Panc1 (cell line): ENCODE measurements at regions not wholly inside any gene's neighbourhood (a gene's known extent, or its start where the extent isn't known, plus 50 kb on each side); places are given as distances from the start of the nearest gene placed in this dataset.

ENCODE experiments used
- ATAC-seq: fragments of 200-7000 bp; cut with Tn5 transposase; 2 replicates; pipeline ENCODE4 v1.9.1; 2020; ENCODE audit warnings: mild to moderate bottlenecking, moderate library complexity
- BruUV-seq: library from RNA; stranded (reverse); fragments of 400-500 nt; replicated peaks from 2 replicates; lab custom pipeline; 2021; lab: Mats Ljungman, UMichigan
- CTCF ChIA-PET: fragments of 300-600 bp; sonication (Branson Sonifier 250); formaldehyde crosslinking; loops from one replicate; lab custom pipeline; 2022; ENCODE audit warnings: antibody characterized with exemption; lab: Charles Lee
- POLR2A ChIA-PET: fragments of 300-600 bp; sonication (Branson Sonifier 250); formaldehyde crosslinking; loops from one replicate; lab custom pipeline; 2022; ENCODE audit warnings: antibody characterized with exemption; lab: Charles Lee
- DNase-seq: peaks from one replicate; pipeline ENCODE4 v3.0.0-alpha.2; 2010; ENCODE audit warnings: low read depth, low spot score
- H3K27ac ChIP-seq: 2 replicates; pipeline ENCODE4 v1.5.1; 2011; ENCODE audit warnings: mild to moderate bottlenecking, low read length, inconsistent platforms
- H3K27me3 ChIP-seq: fragments of 200-500 bp; sonication (Bioruptor generic); 2 replicates; pipeline ENCODE4 v1.6.0; 2014; ENCODE audit warnings: low read length, inconsistent platforms; ENCODE audit not compliant: control insufficient read depth, insufficient read depth
- H3K36me3 ChIP-seq: fragments of 200-500 bp; sonication (Bioruptor generic); 2 replicates; pipeline ENCODE4 v1.5.1; 2014; ENCODE audit warnings: inconsistent platforms, mild to moderate bottlenecking, low read length, moderate library complexity; ENCODE audit not compliant: control insufficient read depth, insufficient read depth
- H3K4me1 ChIP-seq: 2 replicates; pipeline ENCODE4 v1.5.1; 2011; ENCODE audit warnings: inconsistent platforms, mild to moderate bottlenecking, low read length, moderate library complexity; ENCODE audit not compliant: control insufficient read depth, insufficient read depth
- H3K4me3 ChIP-seq, 2 experiments: 2 replicates each; pipeline ENCODE4 v1.5.1; 2011 to 2012; ENCODE audit warnings: low read depth in 2 of 2, low read length in 2 of 2, mild to moderate bottlenecking in 2 of 2, inconsistent platforms in 1 of 2, moderate library complexity in 1 of 2
- H3K9me3 ChIP-seq: fragments of 200-500 bp; sonication (Bioruptor generic); 2 replicates; pipeline ENCODE4 v1.5.1; 2014; ENCODE audit warnings: low read depth, mild to moderate bottlenecking, inconsistent platforms, low read length, moderate library complexity; ENCODE audit not compliant: control insufficient read depth, insufficient read depth
- POLR2AphosphoS5 ChIP-seq: IDR thresholded peaks from 2 replicates; pipeline ENCODE4 v1.6.1; 2012; ENCODE audit warnings: mild to moderate bottlenecking, low read depth, low read length, moderate library complexity
- SIN3A ChIP-seq: IDR thresholded peaks from 2 replicates; pipeline ENCODE4 v1.6.1; 2012; ENCODE audit warnings: low read depth, mild to moderate bottlenecking, low read length, moderate library complexity, borderline replicate concordance; ENCODE audit not compliant: insufficient read depth
- TCF7L2 ChIP-seq: IDR thresholded peaks from 2 replicates; pipeline ENCODE4 v1.6.1; 2011; ENCODE audit warnings: mild to moderate bottlenecking, low read depth, low read length, inconsistent platforms
- in situ Hi-C: cut with HindIII; loops from 2 replicates; pipeline ENCODE4 v1.10.0; 2016; ENCODE audit warnings: low sequenced_read_pairs, low pct_unique_long_range_greater_than_20kb
- intact Hi-C: fragments of 100-400 bp; cut with micrococcal nuclease; formaldehyde crosslinking; loops from one replicate; pipeline ENCODE4 v1.10.0; 2022; ENCODE audit not compliant: unreplicated experiment
- TF ChIP-seq, protein P1 (sequence below): fragments of 450-650 bp; IDR thresholded peaks from 2 replicates; pipeline ENCODE4 v1.5.1; 2017; ENCODE audit warnings: mild to moderate bottlenecking
- TF ChIP-seq, protein P2 (sequence below), 2 experiments: IDR thresholded peaks; 2 replicates each; pipeline ENCODE4 v1.6.1; 2011 to 2012; ENCODE audit warnings: low read depth in 2 of 2, control low read depth in 1 of 2, low read length in 1 of 2, mild to moderate bottlenecking in 1 of 2, moderate library complexity in 1 of 2; ENCODE audit not compliant: insufficient read depth in 1 of 2

DNA sequence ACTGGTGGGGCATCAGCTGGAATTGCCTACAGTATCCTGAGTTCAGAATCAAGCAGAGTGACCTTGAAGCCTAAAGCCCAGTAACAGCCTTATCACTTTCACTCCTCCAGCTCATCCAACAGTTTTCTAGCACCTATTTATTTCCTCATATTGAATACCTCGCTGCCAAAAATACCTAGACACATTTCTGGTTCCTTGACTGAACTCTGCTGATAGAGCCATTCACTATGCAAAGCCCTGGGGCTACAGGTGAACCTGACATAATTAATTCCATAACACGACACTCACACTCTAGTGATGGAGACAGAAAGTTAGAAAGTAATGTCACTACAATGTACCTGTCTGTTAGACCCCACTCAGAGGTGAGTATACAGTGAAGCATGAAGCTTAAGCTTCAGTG is 149.0 kb upstream of the STX18 start:
- Histone ChIP-seq H3K27ac (no peak overlapping the region), H3K4me3 (no peak overlapping the region), H3K36me3 (no peaks in the 10 kb centered on the region), H3K4me1 (no peaks in the 10 kb centered on the region), H3K27me3 (no peaks in the 10 kb centered on the region), H3K9me3 (no peaks in the 10 kb centered on the region)
- in situ Hi-C loops (no loop called here), intact Hi-C loops (no loop called here)
- ChIA-PET CTCF (no interaction called here), POLR2A (no interaction called here)
- DNase-seq (no peak), ATAC-seq (no peak)
- TF ChIP-seq POLR2AphosphoS5 (no peak), SIN3A (no peak)
- TF ChIP-seq, protein P1, sequence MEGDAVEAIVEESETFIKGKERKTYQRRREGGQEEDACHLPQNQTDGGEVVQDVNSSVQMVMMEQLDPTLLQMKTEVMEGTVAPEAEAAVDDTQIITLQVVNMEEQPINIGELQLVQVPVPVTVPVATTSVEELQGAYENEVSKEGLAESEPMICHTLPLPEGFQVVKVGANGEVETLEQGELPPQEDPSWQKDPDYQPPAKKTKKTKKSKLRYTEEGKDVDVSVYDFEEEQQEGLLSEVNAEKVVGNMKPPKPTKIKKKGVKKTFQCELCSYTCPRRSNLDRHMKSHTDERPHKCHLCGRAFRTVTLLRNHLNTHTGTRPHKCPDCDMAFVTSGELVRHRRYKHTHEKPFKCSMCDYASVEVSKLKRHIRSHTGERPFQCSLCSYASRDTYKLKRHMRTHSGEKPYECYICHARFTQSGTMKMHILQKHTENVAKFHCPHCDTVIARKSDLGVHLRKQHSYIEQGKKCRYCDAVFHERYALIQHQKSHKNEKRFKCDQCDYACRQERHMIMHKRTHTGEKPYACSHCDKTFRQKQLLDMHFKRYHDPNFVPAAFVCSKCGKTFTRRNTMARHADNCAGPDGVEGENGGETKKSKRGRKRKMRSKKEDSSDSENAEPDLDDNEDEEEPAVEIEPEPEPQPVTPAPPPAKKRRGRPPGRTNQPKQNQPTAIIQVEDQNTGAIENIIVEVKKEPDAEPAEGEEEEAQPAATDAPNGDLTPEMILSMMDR: no peak
- TF ChIP-seq, protein P2, sequence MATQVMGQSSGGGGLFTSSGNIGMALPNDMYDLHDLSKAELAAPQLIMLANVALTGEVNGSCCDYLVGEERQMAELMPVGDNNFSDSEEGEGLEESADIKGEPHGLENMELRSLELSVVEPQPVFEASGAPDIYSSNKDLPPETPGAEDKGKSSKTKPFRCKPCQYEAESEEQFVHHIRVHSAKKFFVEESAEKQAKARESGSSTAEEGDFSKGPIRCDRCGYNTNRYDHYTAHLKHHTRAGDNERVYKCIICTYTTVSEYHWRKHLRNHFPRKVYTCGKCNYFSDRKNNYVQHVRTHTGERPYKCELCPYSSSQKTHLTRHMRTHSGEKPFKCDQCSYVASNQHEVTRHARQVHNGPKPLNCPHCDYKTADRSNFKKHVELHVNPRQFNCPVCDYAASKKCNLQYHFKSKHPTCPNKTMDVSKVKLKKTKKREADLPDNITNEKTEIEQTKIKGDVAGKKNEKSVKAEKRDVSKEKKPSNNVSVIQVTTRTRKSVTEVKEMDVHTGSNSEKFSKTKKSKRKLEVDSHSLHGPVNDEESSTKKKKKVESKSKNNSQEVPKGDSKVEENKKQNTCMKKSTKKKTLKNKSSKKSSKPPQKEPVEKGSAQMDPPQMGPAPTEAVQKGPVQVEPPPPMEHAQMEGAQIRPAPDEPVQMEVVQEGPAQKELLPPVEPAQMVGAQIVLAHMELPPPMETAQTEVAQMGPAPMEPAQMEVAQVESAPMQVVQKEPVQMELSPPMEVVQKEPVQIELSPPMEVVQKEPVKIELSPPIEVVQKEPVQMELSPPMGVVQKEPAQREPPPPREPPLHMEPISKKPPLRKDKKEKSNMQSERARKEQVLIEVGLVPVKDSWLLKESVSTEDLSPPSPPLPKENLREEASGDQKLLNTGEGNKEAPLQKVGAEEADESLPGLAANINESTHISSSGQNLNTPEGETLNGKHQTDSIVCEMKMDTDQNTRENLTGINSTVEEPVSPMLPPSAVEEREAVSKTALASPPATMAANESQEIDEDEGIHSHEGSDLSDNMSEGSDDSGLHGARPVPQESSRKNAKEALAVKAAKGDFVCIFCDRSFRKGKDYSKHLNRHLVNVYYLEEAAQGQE (IDR thresholded peaks at IDR 0.05; ENCODE audit: insufficient read depth in 1 of 2, low read depth in 2 of 2, low read length in 1 of 2): no peak
- BruUV-seq: no TSS peak

DNA sequence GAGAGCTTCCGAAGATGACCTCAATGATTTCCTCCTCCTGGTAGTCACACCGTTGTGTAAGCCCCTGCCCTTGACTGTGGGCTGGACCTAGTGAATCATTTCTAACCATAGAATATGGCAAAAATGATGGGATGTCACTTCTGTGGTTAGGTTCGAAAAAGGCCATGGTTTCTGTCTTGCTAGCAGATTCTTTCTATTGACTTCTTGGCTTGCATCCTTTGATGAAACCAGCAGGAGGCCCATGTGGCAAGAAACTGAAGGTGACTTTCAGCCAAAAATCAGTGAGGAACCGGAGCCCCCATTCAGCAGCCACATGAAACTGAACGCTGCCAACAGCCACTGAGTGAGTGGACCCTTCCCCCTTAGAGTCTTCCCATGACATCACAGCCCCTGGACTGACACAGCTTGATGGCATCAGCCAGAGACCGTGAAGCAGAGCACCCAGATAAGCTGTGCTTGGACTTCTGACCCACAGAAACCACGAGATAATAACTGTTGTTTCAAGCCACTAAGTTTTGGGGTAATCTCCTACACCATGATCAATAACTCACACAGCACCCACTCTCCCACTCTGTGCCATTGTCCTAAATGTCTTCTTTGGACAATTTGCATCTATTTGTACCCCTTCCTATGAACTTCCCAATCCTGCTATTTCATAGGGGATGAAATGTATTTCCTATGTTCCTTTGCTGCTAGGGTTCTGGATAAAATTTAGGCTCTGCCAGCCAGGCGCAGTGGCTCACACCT is 148.0 kb upstream of the STX18 start:
- no peaks in the 10 kb centered on the region for H3K36me3 ChIP-seq
- ATAC-seq: no peak
- TF ChIP-seq, protein P1: no peak
- TF ChIP-seq, protein P2 (IDR thresholded peaks at IDR 0.05; ENCODE audit: insufficient read depth in 1 of 2, low read depth in 2 of 2, low read length in 1 of 2): no peak
- TF ChIP-seq SIN3A: no peak
- no peak for TF ChIP-seq TCF7L2
- no peak for TF ChIP-seq POLR2AphosphoS5
- no peaks in the 10 kb centered on the region for H3K9me3 ChIP-seq
- no peaks in the 10 kb centered on the region for H3K27me3 ChIP-seq
- no peak for DNase-seq
- in situ Hi-C loops: no loop called here
- H3K27ac ChIP-seq: no peak overlapping the region
- no peaks in the 10 kb centered on the region for H3K4me1 ChIP-seq
- ChIA-PET POLR2A (no interaction called here), CTCF (no interaction called here)
- intact Hi-C loops: no loop called here
- no TSS peak for BruUV-seq
- no peak overlapping the region for H3K4me3 ChIP-seq
